ENCODE measurements at regions not wholly inside any gene's neighbourhood (a gene's known extent, or its start where the extent isn't known, plus 50 kb on each side); places are given as distances from the start of the nearest gene placed in this dataset.

DNA sequence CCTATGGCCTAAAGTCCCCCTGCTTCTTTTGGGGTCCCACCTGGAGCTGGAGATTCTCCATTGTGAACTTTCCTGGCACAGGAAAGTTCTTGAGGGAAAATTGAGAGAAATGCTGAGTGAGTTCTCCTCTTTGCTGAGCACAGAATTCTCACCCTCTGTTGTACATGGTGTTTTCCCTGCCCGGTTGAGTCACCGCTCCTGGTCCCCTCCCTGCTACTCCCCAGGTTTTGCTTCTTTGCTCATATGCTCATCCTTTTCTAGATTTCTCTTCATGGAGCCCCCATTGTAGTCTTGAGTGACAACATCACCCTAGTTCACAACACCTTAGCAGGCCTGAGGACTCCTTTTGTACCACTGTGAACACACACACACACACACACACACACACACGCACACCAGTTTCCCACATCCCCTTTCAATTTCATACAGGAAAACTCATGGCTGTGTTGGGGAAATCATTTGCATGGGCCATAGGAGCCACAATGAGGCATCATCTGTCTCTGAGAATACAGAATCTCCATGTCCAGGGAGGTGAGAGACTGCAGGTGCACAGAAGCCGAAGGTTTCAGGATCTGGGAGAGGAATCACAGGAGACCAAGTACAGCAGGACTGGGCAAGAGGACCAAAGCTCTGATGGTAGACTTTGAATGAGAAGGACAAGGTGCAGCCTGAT lies 585.3 kb downstream of the GOLGA6L6 start:
- DNase-seq (ENCODE audit: low read depth) = no peak
- H3K4me3 ChIP-seq (ENCODE audit: insufficient read depth, low read depth, low read length) = no peak overlapping the region
- no peak for FAIRE-seq
- no peak overlapping the region for H3K27ac ChIP-seq (ENCODE audit: low read depth, low read length)
- H3K9ac ChIP-seq (ENCODE audit: low read length) = no peak overlapping the region
- Mint-ChIP-seq H3K27me3 (ENCODE audit: low read depth, unreplicated experiment) (no peaks in the 10 kb centered on the region), H3K9me3 (ENCODE audit: unreplicated experiment) (peaks cover 9% of the 10 kb centered on the region), H3K27ac (ENCODE audit: unreplicated experiment) (no peak overlapping the region), H3K4me3 (ENCODE audit: unreplicated experiment) (no peak overlapping the region), H3K36me3 (ENCODE audit: low read depth, unreplicated experiment) (no peaks in the 10 kb centered on the region), H3K4me1 (ENCODE audit: low read depth, unreplicated experiment) (no peaks in the 10 kb centered on the region)
- no peaks in the 10 kb centered on the region for H3K4me1 ChIP-seq (ENCODE audit: insufficient read depth, low read length)
- no peaks in the 10 kb centered on the region for H3K79me2 ChIP-seq (ENCODE audit: insufficient read depth, low read length)
- no peak overlapping the region for H3K4me2 ChIP-seq (ENCODE audit: low read length)
- peaks cover 6% of the 10 kb centered on the region for H3K9me3 ChIP-seq (ENCODE audit: insufficient read depth, low read depth, low read length)
- no peak overlapping the region for H2AFZ ChIP-seq (ENCODE audit: low read depth, low read length)
- H3K36me3 ChIP-seq (ENCODE audit: insufficient read depth, low read length) = no peaks in the 10 kb centered on the region
- no peaks in the 10 kb centered on the region for H4K20me1 ChIP-seq (ENCODE audit: insufficient read depth, low read length)
- no peak for TF ChIP-seq EZH2 (IDR thresholded peaks at IDR 0.05; ENCODE audit: insufficient read depth, low read length)
- TF ChIP-seq, protein P1, sequence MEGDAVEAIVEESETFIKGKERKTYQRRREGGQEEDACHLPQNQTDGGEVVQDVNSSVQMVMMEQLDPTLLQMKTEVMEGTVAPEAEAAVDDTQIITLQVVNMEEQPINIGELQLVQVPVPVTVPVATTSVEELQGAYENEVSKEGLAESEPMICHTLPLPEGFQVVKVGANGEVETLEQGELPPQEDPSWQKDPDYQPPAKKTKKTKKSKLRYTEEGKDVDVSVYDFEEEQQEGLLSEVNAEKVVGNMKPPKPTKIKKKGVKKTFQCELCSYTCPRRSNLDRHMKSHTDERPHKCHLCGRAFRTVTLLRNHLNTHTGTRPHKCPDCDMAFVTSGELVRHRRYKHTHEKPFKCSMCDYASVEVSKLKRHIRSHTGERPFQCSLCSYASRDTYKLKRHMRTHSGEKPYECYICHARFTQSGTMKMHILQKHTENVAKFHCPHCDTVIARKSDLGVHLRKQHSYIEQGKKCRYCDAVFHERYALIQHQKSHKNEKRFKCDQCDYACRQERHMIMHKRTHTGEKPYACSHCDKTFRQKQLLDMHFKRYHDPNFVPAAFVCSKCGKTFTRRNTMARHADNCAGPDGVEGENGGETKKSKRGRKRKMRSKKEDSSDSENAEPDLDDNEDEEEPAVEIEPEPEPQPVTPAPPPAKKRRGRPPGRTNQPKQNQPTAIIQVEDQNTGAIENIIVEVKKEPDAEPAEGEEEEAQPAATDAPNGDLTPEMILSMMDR (IDR thresholded peaks at IDR 0.05; ENCODE audit: insufficient read depth, low read depth, low read length) = no peak
- H3K27me3 ChIP-seq (ENCODE audit: insufficient read depth, low read length) = no peaks in the 10 kb centered on the region

DNA sequence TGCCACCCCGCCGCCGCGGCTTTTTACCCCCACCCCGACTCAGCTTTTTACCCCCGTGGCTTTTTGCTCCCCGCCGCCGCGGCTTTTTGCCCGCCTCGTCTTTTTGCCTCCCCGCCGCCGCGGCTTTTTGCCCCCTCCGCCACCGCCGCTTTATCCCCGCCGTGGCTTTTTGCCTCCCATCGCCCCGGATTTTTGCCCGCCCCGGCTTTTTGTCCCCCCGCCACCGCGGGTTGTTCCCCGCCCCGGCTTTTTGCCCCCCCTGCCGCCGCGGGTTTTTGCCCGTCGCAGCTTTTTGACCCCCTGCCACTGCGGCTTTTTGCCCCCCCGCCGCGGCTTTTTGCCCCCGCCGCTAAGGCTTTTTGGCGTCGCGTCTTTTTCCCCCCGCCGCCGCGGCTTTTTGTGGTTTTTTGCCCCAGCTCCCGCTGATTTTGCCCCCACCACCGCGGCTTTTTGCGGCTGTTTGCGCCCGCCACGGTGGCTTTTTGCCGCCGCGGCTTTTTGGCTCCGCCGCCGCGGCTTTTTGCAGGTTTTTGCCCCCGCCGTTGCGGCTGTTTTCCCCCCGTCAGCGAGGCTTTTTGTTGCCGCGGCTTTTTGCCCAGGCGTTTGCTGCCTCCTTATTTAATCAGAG lies 597.2 kb downstream of the GOLGA6L6 start:
- H3K36me3 Mint-ChIP-seq (ENCODE audit: low read depth, unreplicated experiment) = no peaks in the 10 kb centered on the region

More for the DNA sequence above, 597.2 kb downstream of the GOLGA6L6 start:
- H3K4me1 ChIP-seq (ENCODE audit: insufficient read depth, low read length) = no peaks in the 10 kb centered on the region
- no peak overlapping the region for H3K4me3 ChIP-seq (ENCODE audit: insufficient read depth, low read depth, low read length)
- H3K4me1 Mint-ChIP-seq (ENCODE audit: low read depth, unreplicated experiment) = no peaks in the 10 kb centered on the region
- H3K27ac Mint-ChIP-seq (ENCODE audit: unreplicated experiment) = no peak overlapping the region
- TF ChIP-seq EZH2 (IDR thresholded peaks at IDR 0.05; ENCODE audit: insufficient read depth, low read length) = no peak
- TF ChIP-seq, protein P1 (IDR thresholded peaks at IDR 0.05; ENCODE audit: insufficient read depth, low read depth, low read length) = no peak
- H3K27me3 ChIP-seq (ENCODE audit: insufficient read depth, low read length) = no peaks in the 10 kb centered on the region
- H3K27ac ChIP-seq (ENCODE audit: low read depth, low read length) = no peak overlapping the region
- H3K27me3 Mint-ChIP-seq (ENCODE audit: low read depth, unreplicated experiment) = no peaks in the 10 kb centered on the region
- H3K4me2 ChIP-seq (ENCODE audit: low read length) = no peak overlapping the region
- no peaks in the 10 kb centered on the region for H3K9me3 ChIP-seq (ENCODE audit: insufficient read depth, low read depth, low read length)
- no peaks in the 10 kb centered on the region for H3K36me3 ChIP-seq (ENCODE audit: insufficient read depth, low read length)
- DNase-seq (ENCODE audit: low read depth) (no peak), FAIRE-seq (no peak)
- H3K79me2 ChIP-seq (ENCODE audit: insufficient read depth, low read length) = no peaks in the 10 kb centered on the region
- H3K9ac ChIP-seq (ENCODE audit: low read length) = no peak overlapping the region
- H4K20me1 ChIP-seq (ENCODE audit: insufficient read depth, low read length) = no peaks in the 10 kb centered on the region
- no peak overlapping the region for H3K4me3 Mint-ChIP-seq (ENCODE audit: unreplicated experiment)
- peaks cover 8% of the 10 kb centered on the region for H3K9me3 Mint-ChIP-seq (ENCODE audit: unreplicated experiment)
- no peak overlapping the region for H2AFZ ChIP-seq (ENCODE audit: low read depth, low read length)
